Liver (tissue), 8 donors: ENCODE measurements at regions not wholly inside any gene's neighbourhood (a gene's known extent, or its start where the extent isn't known, plus 50 kb on each side); places are given as distances from the start of the nearest gene placed in this dataset.

ENCODE experiments used
- DNase-seq: peaks from one replicate; pipeline ENCODE4 v3.0.0-alpha.2; 2017; ENCODE audit warnings: low spot score
- H3K27ac ChIP-seq, 2 donors: one replicate each; pipeline ENCODE4 v1.7.0; 2013; ENCODE audit warnings: inconsistent platforms in 2 of 2, low read length in 2 of 2, control low read depth in 1 of 2, low read depth in 1 of 2, mild to moderate bottlenecking in 1 of 2
- H3K27me3 ChIP-seq, 4 donors: one replicate each; pipeline versions ENCODE4 v1.6.1 to v1.7.0; 2013; ENCODE audit warnings: low read length in 3 of 4, inconsistent platforms in 1 of 4, mild to moderate bottlenecking in 1 of 4, moderate library complexity in 1 of 4; ENCODE audit not compliant: control insufficient read depth in 4 of 4, insufficient read depth in 4 of 4
- H3K36me3 ChIP-seq, 4 donors: one replicate each; pipeline versions ENCODE4 v1.6.1 to v1.7.0; 2013; ENCODE audit warnings: low read length in 3 of 4, mild to moderate bottlenecking in 3 of 4, low read depth in 1 of 4, moderate library complexity in 1 of 4; ENCODE audit not compliant: control insufficient read depth in 4 of 4, insufficient read depth in 3 of 4
- H3K4me1 ChIP-seq, 4 donors: one replicate each; pipeline versions ENCODE4 v1.6.1 to v1.7.0; 2013; ENCODE audit warnings: low read length in 3 of 4, mild to moderate bottlenecking in 3 of 4, moderate library complexity in 1 of 4; ENCODE audit not compliant: control insufficient read depth in 4 of 4, insufficient read depth in 4 of 4
- H3K4me3 ChIP-seq, 3 donors: one replicate each; pipeline versions ENCODE4 v1.6.1 to v1.7.0; 2013; ENCODE audit warnings: low read length in 3 of 3, control low read depth in 1 of 3, low read depth in 1 of 3, mild to moderate bottlenecking in 1 of 3
- H3K9ac ChIP-seq, 2 donors: one replicate each; pipeline ENCODE4 v1.7.0; 2013; ENCODE audit warnings: low read length in 2 of 2, mild to moderate bottlenecking in 2 of 2, moderate library complexity in 2 of 2, control low read depth in 1 of 2, low read depth in 1 of 2
- H3K9me3 ChIP-seq, 4 donors: one replicate each; pipeline versions ENCODE4 v1.6.1 to v1.7.0; 2013; ENCODE audit warnings: low read length in 3 of 4; ENCODE audit not compliant: control insufficient read depth in 4 of 4
- EGR1 ChIP-seq, 2 donors: IDR thresholded peaks; 2 replicates each; pipeline ENCODE4 v1.6.1; 2016 to 2018; ENCODE audit warnings: antibody characterized with exemption in 2 of 2, low read depth in 2 of 2
- FOXA1 ChIP-seq: IDR thresholded peaks from 2 replicates; pipeline ENCODE4 v1.6.1; 2016; ENCODE audit warnings: antibody characterized with exemption
- FOXA2 ChIP-seq: IDR thresholded peaks from 2 replicates; pipeline ENCODE4 v1.6.1; 2016; ENCODE audit warnings: antibody characterized with exemption
- GABPA ChIP-seq, 2 donors: IDR thresholded peaks in 1 of 2; conservative IDR thresholded peaks in 1 of 2; 2 replicates each; pipeline ENCODE4 v1.6.1; 2016; ENCODE audit warnings: antibody characterized with exemption in 2 of 2, mild to moderate bottlenecking in 1 of 2, moderate library complexity in 1 of 2
- HNF4A ChIP-seq, 2 donors: conservative IDR thresholded peaks; 2 replicates each; pipeline ENCODE4 v1.6.1; 2016; ENCODE audit warnings: antibody characterized with exemption in 2 of 2, mild to moderate bottlenecking in 2 of 2
- HNF4G ChIP-seq: IDR thresholded peaks from 2 replicates; pipeline ENCODE4 v1.6.1; 2016; ENCODE audit warnings: antibody characterized with exemption
- JUND ChIP-seq, 2 donors: IDR thresholded peaks; 2 replicates each; pipeline ENCODE4 v1.6.1; 2016; ENCODE audit warnings: antibody characterized with exemption in 2 of 2
- NR2F2 ChIP-seq: IDR thresholded peaks from 2 replicates; pipeline ENCODE4 v1.6.1; 2016; ENCODE audit warnings: antibody characterized with exemption
- RAD21 ChIP-seq, 2 donors: IDR thresholded peaks; 2 replicates each; pipeline ENCODE4 v1.6.1; 2016; ENCODE audit warnings: antibody characterized with exemption in 2 of 2, mild to moderate bottlenecking in 2 of 2
- RXRA ChIP-seq, 2 donors: IDR thresholded peaks; 2 replicates each; pipeline ENCODE4 v1.6.1; 2017 to 2018; ENCODE audit warnings: antibody characterized with exemption in 2 of 2, mild to moderate bottlenecking in 1 of 2
- SP1 ChIP-seq: IDR thresholded peaks from 2 replicates; pipeline ENCODE4 v1.6.1; 2018; ENCODE audit warnings: antibody characterized with exemption, mild to moderate bottlenecking
- TAF1 ChIP-seq: conservative IDR thresholded peaks from 2 replicates; pipeline ENCODE4 v1.6.1; 2016; ENCODE audit warnings: antibody characterized with exemption, mild to moderate bottlenecking
- YY1 ChIP-seq: IDR thresholded peaks from 2 replicates; pipeline ENCODE4 v1.6.1; 2016; ENCODE audit warnings: antibody characterized with exemption, mild to moderate bottlenecking
- WGBS: extraction: QIAGEN DNeasy Blood & Tissue Kit; methylation state at CpG from one replicate; pipeline ENCODE4 v1.1.7; 2013; 5-methylcytosine and 5-hydroxymethylcytosine counted together
- TF ChIP-seq, protein P1 (sequence below): IDR thresholded peaks from 2 replicates; pipeline ENCODE4 v1.6.1; 2016; ENCODE audit warnings: antibody characterized with exemption, mild to moderate bottlenecking
- TF ChIP-seq, protein P2 (sequence below): IDR thresholded peaks from 2 replicates; pipeline ENCODE4 v1.6.1; 2016; ENCODE audit warnings: antibody characterized with exemption
- TF ChIP-seq, protein P3 (sequence below): IDR thresholded peaks from 2 replicates; pipeline ENCODE4 v1.6.1; 2016; ENCODE audit warnings: antibody characterized with exemption
- TF ChIP-seq, protein P4 (sequence below): IDR thresholded peaks from 2 replicates; pipeline ENCODE4 v1.6.1; 2016; ENCODE audit warnings: antibody characterized with exemption
- TF ChIP-seq, protein P5 (sequence below): fragments of 150-350 bp; IDR thresholded peaks from 2 replicates; pipeline ENCODE4 v1.5.1; 2017; ENCODE audit warnings: improper control_type of control experiment, low read depth, low read length; ENCODE audit not compliant: missing input control
- donor health status: healthy.
- donor health status: healthy.
- donor health status: healthy.
- donor health status: healthy.
- donor health status: healthy.

DNA sequence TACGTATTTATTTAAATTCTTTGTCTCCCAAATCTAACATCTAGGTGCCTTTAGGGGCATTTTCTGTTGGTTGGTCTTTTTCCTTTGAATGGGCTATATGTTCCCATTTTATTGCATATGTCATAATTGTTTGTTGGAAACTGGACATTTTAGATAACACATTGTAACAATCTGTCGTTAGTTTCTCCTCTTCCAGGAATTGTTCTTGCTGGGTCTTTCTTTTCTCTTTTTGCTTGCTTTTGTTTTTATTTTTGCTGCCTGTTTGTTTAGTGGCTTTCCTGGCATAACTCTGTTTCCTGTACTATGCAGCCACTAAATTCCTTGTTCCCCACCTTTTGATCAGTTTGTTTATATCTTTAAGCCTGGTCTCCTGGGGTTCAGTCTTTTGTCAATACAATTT, 244.3 kb upstream of the RTL1 start:
- 67% methylated on average over 2 of the region's 2 CpGs for WGBS
- DNase-seq: no peak
- H3K27me3 ChIP-seq: no peaks in the 10 kb centered on the region
- H3K27ac ChIP-seq: no peak overlapping the region
- H3K9me3 ChIP-seq: peaks cover 0 to 5% (median 1%) of the 10 kb centered on the region in 4 donors
- no peak overlapping the region for H3K4me3 ChIP-seq
- no peak overlapping the region for H3K9ac ChIP-seq
- TF ChIP-seq HNF4A (conservative IDR thresholded peaks at IDR 0.05): no peak
- TF ChIP-seq, protein P1, sequence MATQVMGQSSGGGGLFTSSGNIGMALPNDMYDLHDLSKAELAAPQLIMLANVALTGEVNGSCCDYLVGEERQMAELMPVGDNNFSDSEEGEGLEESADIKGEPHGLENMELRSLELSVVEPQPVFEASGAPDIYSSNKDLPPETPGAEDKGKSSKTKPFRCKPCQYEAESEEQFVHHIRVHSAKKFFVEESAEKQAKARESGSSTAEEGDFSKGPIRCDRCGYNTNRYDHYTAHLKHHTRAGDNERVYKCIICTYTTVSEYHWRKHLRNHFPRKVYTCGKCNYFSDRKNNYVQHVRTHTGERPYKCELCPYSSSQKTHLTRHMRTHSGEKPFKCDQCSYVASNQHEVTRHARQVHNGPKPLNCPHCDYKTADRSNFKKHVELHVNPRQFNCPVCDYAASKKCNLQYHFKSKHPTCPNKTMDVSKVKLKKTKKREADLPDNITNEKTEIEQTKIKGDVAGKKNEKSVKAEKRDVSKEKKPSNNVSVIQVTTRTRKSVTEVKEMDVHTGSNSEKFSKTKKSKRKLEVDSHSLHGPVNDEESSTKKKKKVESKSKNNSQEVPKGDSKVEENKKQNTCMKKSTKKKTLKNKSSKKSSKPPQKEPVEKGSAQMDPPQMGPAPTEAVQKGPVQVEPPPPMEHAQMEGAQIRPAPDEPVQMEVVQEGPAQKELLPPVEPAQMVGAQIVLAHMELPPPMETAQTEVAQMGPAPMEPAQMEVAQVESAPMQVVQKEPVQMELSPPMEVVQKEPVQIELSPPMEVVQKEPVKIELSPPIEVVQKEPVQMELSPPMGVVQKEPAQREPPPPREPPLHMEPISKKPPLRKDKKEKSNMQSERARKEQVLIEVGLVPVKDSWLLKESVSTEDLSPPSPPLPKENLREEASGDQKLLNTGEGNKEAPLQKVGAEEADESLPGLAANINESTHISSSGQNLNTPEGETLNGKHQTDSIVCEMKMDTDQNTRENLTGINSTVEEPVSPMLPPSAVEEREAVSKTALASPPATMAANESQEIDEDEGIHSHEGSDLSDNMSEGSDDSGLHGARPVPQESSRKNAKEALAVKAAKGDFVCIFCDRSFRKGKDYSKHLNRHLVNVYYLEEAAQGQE: no peak
- TF ChIP-seq, protein P2, sequence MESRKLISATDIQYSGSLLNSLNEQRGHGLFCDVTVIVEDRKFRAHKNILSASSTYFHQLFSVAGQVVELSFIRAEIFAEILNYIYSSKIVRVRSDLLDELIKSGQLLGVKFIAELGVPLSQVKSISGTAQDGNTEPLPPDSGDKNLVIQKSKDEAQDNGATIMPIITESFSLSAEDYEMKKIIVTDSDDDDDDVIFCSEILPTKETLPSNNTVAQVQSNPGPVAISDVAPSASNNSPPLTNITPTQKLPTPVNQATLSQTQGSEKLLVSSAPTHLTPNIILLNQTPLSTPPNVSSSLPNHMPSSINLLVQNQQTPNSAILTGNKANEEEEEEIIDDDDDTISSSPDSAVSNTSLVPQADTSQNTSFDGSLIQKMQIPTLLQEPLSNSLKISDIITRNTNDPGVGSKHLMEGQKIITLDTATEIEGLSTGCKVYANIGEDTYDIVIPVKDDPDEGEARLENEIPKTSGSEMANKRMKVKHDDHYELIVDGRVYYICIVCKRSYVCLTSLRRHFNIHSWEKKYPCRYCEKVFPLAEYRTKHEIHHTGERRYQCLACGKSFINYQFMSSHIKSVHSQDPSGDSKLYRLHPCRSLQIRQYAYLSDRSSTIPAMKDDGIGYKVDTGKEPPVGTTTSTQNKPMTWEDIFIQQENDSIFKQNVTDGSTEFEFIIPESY: no peak
- TF ChIP-seq RAD21 (IDR thresholded peaks at IDR 0.05): no peak
- TF ChIP-seq, protein P3, sequence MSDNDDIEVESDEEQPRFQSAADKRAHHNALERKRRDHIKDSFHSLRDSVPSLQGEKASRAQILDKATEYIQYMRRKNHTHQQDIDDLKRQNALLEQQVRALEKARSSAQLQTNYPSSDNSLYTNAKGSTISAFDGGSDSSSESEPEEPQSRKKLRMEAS: no peak
- TF ChIP-seq NR2F2: no peak
- TF ChIP-seq YY1: no peak
- TF ChIP-seq, protein P4, sequence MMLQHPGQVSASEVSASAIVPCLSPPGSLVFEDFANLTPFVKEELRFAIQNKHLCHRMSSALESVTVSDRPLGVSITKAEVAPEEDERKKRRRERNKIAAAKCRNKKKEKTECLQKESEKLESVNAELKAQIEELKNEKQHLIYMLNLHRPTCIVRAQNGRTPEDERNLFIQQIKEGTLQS: no peak
- TF ChIP-seq EGR1 (IDR thresholded peaks at IDR 0.05; ENCODE audit: low read depth in 2 of 2): no peak
- no peak for TF ChIP-seq GABPA (IDR thresholded peaks at IDR 0.05 in 1 of 2, conservative IDR thresholded peaks at IDR 0.05 in 1 of 2)
- TF ChIP-seq RXRA (IDR thresholded peaks at IDR 0.05): no peak
- TF ChIP-seq FOXA1: no peak
- H3K4me1 ChIP-seq: no peaks in the 10 kb centered on the region
- no peaks in the 10 kb centered on the region for H3K36me3 ChIP-seq

DNA sequence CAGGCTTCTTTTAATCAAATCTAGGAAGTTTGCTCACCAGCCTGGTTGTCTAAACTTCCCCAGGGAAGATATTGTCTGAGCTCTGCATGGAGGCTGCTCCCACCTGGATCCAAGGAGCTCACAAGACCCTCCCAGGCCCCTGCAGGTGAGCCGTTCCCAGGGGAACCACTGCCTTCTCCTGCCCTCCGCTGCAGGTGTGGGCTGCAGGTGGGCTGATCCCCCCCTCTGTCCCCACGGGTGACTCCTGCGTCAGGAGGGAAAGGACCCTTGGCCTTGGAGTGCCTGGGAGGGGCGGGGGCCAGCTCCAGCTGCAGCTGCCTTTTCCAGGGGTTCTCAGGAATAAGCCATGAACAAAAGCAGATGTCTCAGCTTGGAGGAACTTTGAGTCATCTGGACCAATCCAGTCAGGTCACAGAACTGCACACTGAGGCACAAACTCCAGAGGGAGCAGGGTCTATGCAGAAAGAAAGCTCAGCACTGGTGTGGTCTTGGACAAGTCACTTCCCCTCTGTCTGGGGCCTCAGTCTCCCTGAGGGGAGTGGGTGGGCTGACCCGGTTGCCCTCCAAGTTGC, 246.6 kb upstream of the RTL1 start:
- 58% methylated on average over 6 of the region's 6 CpGs for WGBS
- Histone ChIP-seq H3K9ac (no peak overlapping the region), H3K4me3 (no peak overlapping the region), H3K36me3 (no peaks in the 10 kb centered on the region), H3K4me1 (no peaks in the 10 kb centered on the region), H3K27ac (no peak overlapping the region), H3K27me3 (no peaks in the 10 kb centered on the region), H3K9me3 (peaks cover 0 to 5% (median 1%) of the 10 kb centered on the region in 4 donors)
- no peak for DNase-seq
- no peak for TF ChIP-seq RAD21 (IDR thresholded peaks at IDR 0.05)
- no peak for TF ChIP-seq SP1
- no peak for TF ChIP-seq HNF4G
- TF ChIP-seq FOXA1: no peak
- TF ChIP-seq, protein P3: no peak
- TF ChIP-seq GABPA (IDR thresholded peaks at IDR 0.05 in 1 of 2, conservative IDR thresholded peaks at IDR 0.05 in 1 of 2): no peak
- TF ChIP-seq YY1: no peak
- TF ChIP-seq RXRA (IDR thresholded peaks at IDR 0.05): no peak
- no peak for TF ChIP-seq FOXA2
- TF ChIP-seq EGR1 (IDR thresholded peaks at IDR 0.05; ENCODE audit: low read depth in 2 of 2): no peak
- TF ChIP-seq, protein P1: no peak
- TF ChIP-seq, protein P5, sequence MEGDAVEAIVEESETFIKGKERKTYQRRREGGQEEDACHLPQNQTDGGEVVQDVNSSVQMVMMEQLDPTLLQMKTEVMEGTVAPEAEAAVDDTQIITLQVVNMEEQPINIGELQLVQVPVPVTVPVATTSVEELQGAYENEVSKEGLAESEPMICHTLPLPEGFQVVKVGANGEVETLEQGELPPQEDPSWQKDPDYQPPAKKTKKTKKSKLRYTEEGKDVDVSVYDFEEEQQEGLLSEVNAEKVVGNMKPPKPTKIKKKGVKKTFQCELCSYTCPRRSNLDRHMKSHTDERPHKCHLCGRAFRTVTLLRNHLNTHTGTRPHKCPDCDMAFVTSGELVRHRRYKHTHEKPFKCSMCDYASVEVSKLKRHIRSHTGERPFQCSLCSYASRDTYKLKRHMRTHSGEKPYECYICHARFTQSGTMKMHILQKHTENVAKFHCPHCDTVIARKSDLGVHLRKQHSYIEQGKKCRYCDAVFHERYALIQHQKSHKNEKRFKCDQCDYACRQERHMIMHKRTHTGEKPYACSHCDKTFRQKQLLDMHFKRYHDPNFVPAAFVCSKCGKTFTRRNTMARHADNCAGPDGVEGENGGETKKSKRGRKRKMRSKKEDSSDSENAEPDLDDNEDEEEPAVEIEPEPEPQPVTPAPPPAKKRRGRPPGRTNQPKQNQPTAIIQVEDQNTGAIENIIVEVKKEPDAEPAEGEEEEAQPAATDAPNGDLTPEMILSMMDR: no peak
- TF ChIP-seq JUND (IDR thresholded peaks at IDR 0.05): no peak
- TF ChIP-seq, protein P2: no peak
- TF ChIP-seq TAF1: no peak
